Neural progenitor cell (in vitro differentiated cells): ENCODE measurements at regions not wholly inside any gene's neighbourhood (a gene's known extent, or its start where the extent isn't known, plus 50 kb on each side); places are given as distances from the start of the nearest gene placed in this dataset.

Source experiments
- EZH2 ChIP-seq: fragments of 200-600 bp; sonication (generic); IDR thresholded peaks from 2 replicates; pipeline ENCODE4 v1.6.1; 2017; ENCODE audit warnings: antibody characterized with exemption, mild to moderate bottlenecking, moderate library complexity
- EZH2phosphoT487 ChIP-seq: fragments of 200-600 bp; sonication (generic); IDR thresholded peaks from 2 replicates; pipeline ENCODE4 v1.6.1; 2017; ENCODE audit warnings: antibody characterized with exemption
- TF ChIP-seq, protein P1 (sequence below): fragments of 200-600 bp; sonication (generic); IDR thresholded peaks from 2 replicates; pipeline ENCODE4 v1.5.1; 2017; ENCODE audit warnings: antibody characterized with exemption, mild to moderate bottlenecking

DNA sequence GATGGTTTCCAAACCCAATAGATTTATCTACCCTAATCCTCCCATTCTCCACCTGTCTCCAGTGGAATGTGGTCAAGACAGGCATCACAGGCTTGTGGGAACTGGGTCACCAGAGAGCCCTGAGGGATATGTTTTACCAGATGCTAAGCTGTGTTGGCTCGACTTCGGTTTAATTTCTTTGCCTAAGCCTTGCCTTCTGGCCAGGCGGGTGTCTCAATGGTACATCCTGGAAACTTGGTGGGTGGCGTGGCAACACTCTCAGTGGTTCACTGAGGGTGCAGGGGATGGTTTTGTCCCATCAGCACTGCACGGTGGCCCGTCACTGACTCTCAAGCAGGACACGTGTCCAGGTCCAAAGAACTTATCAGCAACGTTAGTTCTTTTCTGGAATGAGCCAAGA, 192.2 kb downstream of the TENT4A start:
- TF ChIP-seq, protein P1, sequence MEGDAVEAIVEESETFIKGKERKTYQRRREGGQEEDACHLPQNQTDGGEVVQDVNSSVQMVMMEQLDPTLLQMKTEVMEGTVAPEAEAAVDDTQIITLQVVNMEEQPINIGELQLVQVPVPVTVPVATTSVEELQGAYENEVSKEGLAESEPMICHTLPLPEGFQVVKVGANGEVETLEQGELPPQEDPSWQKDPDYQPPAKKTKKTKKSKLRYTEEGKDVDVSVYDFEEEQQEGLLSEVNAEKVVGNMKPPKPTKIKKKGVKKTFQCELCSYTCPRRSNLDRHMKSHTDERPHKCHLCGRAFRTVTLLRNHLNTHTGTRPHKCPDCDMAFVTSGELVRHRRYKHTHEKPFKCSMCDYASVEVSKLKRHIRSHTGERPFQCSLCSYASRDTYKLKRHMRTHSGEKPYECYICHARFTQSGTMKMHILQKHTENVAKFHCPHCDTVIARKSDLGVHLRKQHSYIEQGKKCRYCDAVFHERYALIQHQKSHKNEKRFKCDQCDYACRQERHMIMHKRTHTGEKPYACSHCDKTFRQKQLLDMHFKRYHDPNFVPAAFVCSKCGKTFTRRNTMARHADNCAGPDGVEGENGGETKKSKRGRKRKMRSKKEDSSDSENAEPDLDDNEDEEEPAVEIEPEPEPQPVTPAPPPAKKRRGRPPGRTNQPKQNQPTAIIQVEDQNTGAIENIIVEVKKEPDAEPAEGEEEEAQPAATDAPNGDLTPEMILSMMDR, result no peak
- TF ChIP-seq EZH2, result no peak
- no peak for TF ChIP-seq EZH2phosphoT487
